Fibroblast of gingiva (primary cell): ENCODE measurements at regions not wholly inside any gene's neighbourhood (a gene's known extent, or its start where the extent isn't known, plus 50 kb on each side); places are given as distances from the start of the nearest gene placed in this dataset.

ENCODE experiments used
- DNase-seq: peaks from one replicate; pipeline ENCODE4 v3.0.0-alpha.2; 2011; ENCODE audit warnings: low read depth

GRCh38 chr4:35952751-35953150, 291.6 kb downstream of the ARAP2 start:
- DNase-seq = no peak

GRCh38 chr4:35963383-35963782, 280.9 kb downstream of the ARAP2 start:
- DNase-seq = no peak

- DNase-seq = no peak
Observed at GRCh38 chr4:35963974-35964515, 280.3 kb downstream of the ARAP2 start.

GRCh38 chr4:35965300-35965699, 279.0 kb downstream of the ARAP2 start:
- DNase-seq = no peak

GRCh38 chr4:35966566-35966965, 277.7 kb downstream of the ARAP2 start:
- no peak for DNase-seq

GRCh38 chr4:35970366-35970960, 273.9 kb downstream of the ARAP2 start:
- DNase-seq = no peak

GRCh38 chr4:35972814-35973213, 271.5 kb downstream of the ARAP2 start:
- DNase-seq = no peak

- no peak for DNase-seq
Observed at GRCh38 chr4:35975617-35976355, 268.5 kb downstream of the ARAP2 start.

GRCh38 chr4:35978551-35978950, 265.8 kb downstream of the ARAP2 start:
- no peak for DNase-seq

GRCh38 chr4:35982318-35982717, 262.0 kb downstream of the ARAP2 start:
- no peak for DNase-seq

GRCh38 chr4:35986537-35986936, 257.8 kb downstream of the ARAP2 start:
- DNase-seq = no peak

- DNase-seq = no peak
Observed at GRCh38 chr4:35993606-35994005, 250.7 kb downstream of the ARAP2 start.

- DNase-seq = no peak
Observed at GRCh38 chr4:36000941-36001557, 243.3 kb downstream of the ARAP2 start.

GRCh38 chr4:36003051-36003450, 241.3 kb downstream of the ARAP2 start:
- DNase-seq = no peak

GRCh38 chr4:36004204-36004851, 240.0 kb downstream of the ARAP2 start:
- no peak for DNase-seq

GRCh38 chr4:36006226-36006625, 238.1 kb downstream of the ARAP2 start:
- no peak for DNase-seq

GRCh38 chr4:36010397-36010929, 233.9 kb downstream of the ARAP2 start:
- DNase-seq = no peak

- DNase-seq = no peak
Observed at GRCh38 chr4:36011381-36011780, 232.9 kb downstream of the ARAP2 start.

- no peak for DNase-seq
Observed at GRCh38 chr4:36012503-36012902, 231.8 kb downstream of the ARAP2 start.

- no peak for DNase-seq
Observed at GRCh38 chr4:36013206-36013605, 231.1 kb downstream of the ARAP2 start.
